Aorta (tissue), 5 donors: ENCODE measurements at regions not wholly inside any gene's neighbourhood (a gene's known extent, or its start where the extent isn't known, plus 50 kb on each side); places are given as distances from the start of the nearest gene placed in this dataset.

Source experiments
- ATAC-seq: fragments of 200-7000 bp; cut with Tn5 transposase; one replicate; pipeline ENCODE4 v1.9.1; 2022; ENCODE audit warnings: moderate library complexity; ENCODE audit not compliant: low FRiP score
- DNase-seq, 2 donors: peaks; one replicate each; pipeline ENCODE4 v3.0.0-alpha.2; 2020
- H3K27ac ChIP-seq, 2 donors: one replicate each; pipeline ENCODE4 v1.5.1; 2013; ENCODE audit warnings: low read length in 2 of 2, mild to moderate bottlenecking in 2 of 2, moderate library complexity in 2 of 2, control low read depth in 1 of 2, inconsistent platforms in 1 of 2, low read depth in 1 of 2
- H3K27me3 ChIP-seq, 2 donors: one replicate each; pipeline ENCODE4 v1.6.1; 2013; ENCODE audit warnings: control low read depth in 1 of 2, low read length in 1 of 2, mild to moderate bottlenecking in 1 of 2, moderate library complexity in 1 of 2; ENCODE audit not compliant: insufficient read depth in 2 of 2, control insufficient read depth in 1 of 2
- H3K36me3 ChIP-seq, 2 donors: one replicate each; pipeline ENCODE4 v1.6.1; 2013; ENCODE audit warnings: control low read depth in 1 of 2, low read length in 1 of 2, mild to moderate bottlenecking in 1 of 2; ENCODE audit not compliant: insufficient read depth in 2 of 2, control insufficient read depth in 1 of 2
- H3K4me1 ChIP-seq, 2 donors: one replicate each; pipeline ENCODE4 v1.6.1; 2013; ENCODE audit warnings: low read length in 2 of 2, control low read depth in 1 of 2, mild to moderate bottlenecking in 1 of 2, moderate library complexity in 1 of 2; ENCODE audit not compliant: insufficient read depth in 2 of 2, control insufficient read depth in 1 of 2
- H3K4me3 ChIP-seq, 2 donors: one replicate each; pipeline ENCODE4 v1.5.1; 2013; ENCODE audit warnings: low read length in 2 of 2, control low read depth in 1 of 2, mild to moderate bottlenecking in 1 of 2
- H3K9me3 ChIP-seq: one replicate; pipeline ENCODE4 v1.6.1; 2013; ENCODE audit warnings: mild to moderate bottlenecking, low read length; ENCODE audit not compliant: control insufficient read depth
- WGBS, 2 donors: extraction: QIAGEN DNeasy Blood & Tissue Kit; methylation state at CpG; one replicate each; pipeline ENCODE4 v1.1.7; 2013; 5-methylcytosine and 5-hydroxymethylcytosine counted together
- intact Hi-C, 2 donors: fragments of 100-400 bp; cut with DNase I; formaldehyde crosslinking; loops; one replicate each; pipeline versions ENCODE4 v1.14.2 to v1.15.0; 2022
- donor health status: healthy with polysubstance abuse.
- donor health status: Bipolar disorder and iron deficiency.
- donor health status: DM: no; HTN: no; CAD: no.
- donor health status: DM: no; HTN: no; CAD: no.
- donor health status: DM: yes; HTN: yes; CAD: no.

GRCh38 chr2:12335131-12335530, 381.6 kb upstream of the TRIB2 start:
- H3K9me3 ChIP-seq = no peaks in the 10 kb centered on the region
- no peaks in the 10 kb centered on the region for H3K27me3 ChIP-seq
- no peak overlapping the region for H3K27ac ChIP-seq
- whole genome bisulfite sequencing, 2 donors = 72 to 73% methylated on average over 6 of the region's 6 CpGs
- intact Hi-C loops = no loop called here
- no peak overlapping the region for H3K4me3 ChIP-seq
- no peaks in the 10 kb centered on the region for H3K36me3 ChIP-seq
- ATAC-seq = no peak
- no peak for DNase-seq
- H3K4me1 ChIP-seq = no peaks in the 10 kb centered on the region

DNA sequence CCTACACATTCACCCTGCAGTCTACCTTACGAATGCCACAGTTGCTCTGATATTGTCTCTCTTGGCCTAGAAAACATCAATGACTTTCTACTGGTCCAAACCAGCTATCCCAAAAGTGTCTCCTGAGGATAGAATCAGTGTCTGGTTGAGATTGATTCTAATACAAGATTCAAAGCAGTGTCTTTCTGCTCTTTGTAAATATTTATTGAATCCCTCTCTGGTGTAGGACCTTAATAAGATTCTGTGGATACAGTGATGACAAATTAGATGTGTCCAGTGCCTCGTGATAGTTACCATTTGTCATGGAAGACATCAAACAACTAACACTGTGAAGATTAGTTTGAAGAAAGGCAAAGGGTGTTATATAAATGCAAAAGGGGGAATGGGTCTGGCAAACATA, 380.7 kb upstream of the TRIB2 start:
- H3K36me3 ChIP-seq = no peaks in the 10 kb centered on the region
- H3K27ac ChIP-seq = no peak overlapping the region
- WGBS, 2 donors = 91 to 93% methylated on average over 2 of the region's 2 CpGs
- no peaks in the 10 kb centered on the region for H3K4me1 ChIP-seq
- no peak for ATAC-seq
- no peaks in the 10 kb centered on the region for H3K27me3 ChIP-seq
- DNase-seq = no peak
- no peaks in the 10 kb centered on the region for H3K9me3 ChIP-seq
- intact Hi-C loops = no loop called here
- H3K4me3 ChIP-seq = no peak overlapping the region

DNA sequence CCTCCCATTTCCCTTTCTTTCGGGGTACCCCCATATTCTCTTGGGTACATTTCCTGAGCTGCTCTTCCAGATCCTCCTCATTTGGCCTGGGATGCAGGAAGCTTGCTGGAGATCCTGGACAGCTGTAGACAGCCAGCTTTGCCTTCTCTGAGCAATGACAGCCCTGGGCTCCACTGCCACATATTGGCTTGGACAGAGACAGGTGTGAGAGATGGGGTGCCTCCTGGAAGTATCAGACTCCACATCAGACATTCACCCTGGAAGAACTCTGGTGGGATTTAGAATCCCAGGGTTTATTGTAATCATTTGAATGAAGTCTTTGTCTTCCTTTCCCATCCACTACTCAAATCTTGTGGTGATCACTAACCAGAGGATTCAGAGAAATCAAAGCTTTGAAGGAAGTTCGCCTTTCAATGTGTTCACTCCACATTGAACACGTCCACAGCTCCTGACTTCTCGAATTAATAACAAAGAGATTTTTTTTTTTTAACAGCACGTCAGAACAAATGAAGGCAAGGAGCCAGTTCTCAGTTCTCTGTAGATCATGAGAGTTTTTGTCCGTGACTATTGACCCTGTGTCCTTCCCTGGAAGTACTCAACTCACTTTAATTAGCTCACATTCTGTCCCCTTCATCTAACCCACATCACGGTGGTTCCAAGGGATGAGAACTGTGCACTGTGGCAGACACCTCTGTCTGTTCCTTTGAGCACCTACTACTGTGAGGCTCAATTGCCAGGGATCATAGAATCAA, 377.6 kb upstream of the TRIB2 start:
- H3K4me3 ChIP-seq = no peak overlapping the region
- H3K9me3 ChIP-seq = no peaks in the 10 kb centered on the region
- 88 to 90% methylated on average over 7 of the region's 7 CpGs for WGBS, 2 donors
- ATAC-seq (no peak), DNase-seq (no peak)
- H3K4me1 ChIP-seq = no peaks in the 10 kb centered on the region
- H3K27ac ChIP-seq = no peak overlapping the region
- intact Hi-C loops = no loop called here
- H3K36me3 ChIP-seq = no peaks in the 10 kb centered on the region
- no peaks in the 10 kb centered on the region for H3K27me3 ChIP-seq

GRCh38 chr2:12340164-12340563, 376.6 kb upstream of the TRIB2 start:
- Histone ChIP-seq H3K4me3 (no peak overlapping the region), H3K9me3 (no peaks in the 10 kb centered on the region), H3K36me3 (no peaks in the 10 kb centered on the region), H3K4me1 (no peaks in the 10 kb centered on the region), H3K27ac (no peak overlapping the region), H3K27me3 (no peaks in the 10 kb centered on the region)
- 64 to 67% methylated on average over 4 of the region's 4 CpGs for WGBS, 2 donors
- intact Hi-C loops = no loop called here
- no peak for DNase-seq
- no peak for ATAC-seq

DNA sequence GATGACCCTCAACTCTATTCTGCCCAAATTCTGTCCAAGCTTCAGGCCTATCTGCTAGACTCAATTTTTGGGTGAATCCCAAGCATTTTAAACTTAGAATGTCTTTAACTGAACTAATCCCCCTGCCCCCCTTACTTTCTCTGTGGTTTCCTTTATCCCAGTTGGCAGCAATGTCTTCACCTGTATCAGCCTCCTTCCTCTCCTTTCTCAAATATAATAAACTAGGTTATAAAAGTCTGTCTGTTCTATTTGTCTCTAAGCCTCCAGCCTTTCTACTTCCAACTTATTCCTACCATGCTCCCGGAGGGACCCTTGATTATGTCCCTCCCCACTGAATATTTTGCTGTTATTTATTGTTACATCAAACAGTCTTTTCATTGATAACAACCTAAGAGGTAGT, 375.5 kb upstream of the TRIB2 start:
- no peak for DNase-seq
- H3K27ac ChIP-seq = no peak overlapping the region
- no peak overlapping the region for H3K4me3 ChIP-seq
- intact Hi-C loops = no loop called here
- H3K27me3 ChIP-seq = no peaks in the 10 kb centered on the region
- 95% methylated on average over 1 of the region's 1 CpG for WGBS, 2 donors
- ATAC-seq = no peak
- H3K4me1 ChIP-seq = no peaks in the 10 kb centered on the region
- no peaks in the 10 kb centered on the region for H3K36me3 ChIP-seq
- no peaks in the 10 kb centered on the region for H3K9me3 ChIP-seq

DNA sequence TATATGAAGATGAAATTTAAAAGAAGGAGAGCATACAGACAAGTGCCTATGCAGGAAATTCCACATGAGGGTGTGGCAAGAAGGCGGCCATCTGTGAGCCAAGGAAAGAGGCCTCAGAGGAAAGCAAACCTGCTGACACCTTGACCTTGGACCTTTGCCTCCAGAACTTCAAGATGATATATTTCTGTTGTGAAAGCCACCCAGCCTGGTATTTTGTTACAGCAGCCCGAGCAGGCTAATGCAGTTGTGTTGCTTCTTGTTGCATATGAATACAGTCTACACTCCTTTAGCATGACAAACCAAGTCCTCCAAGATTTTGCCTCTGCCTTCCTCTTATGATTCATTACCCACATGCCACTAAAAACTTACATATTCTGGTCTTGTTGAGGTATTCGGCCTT, 374.8 kb upstream of the TRIB2 start:
- Histone ChIP-seq H3K4me1 (no peaks in the 10 kb centered on the region), H3K9me3 (no peaks in the 10 kb centered on the region), H3K27ac (no peak overlapping the region), H3K27me3 (no peaks in the 10 kb centered on the region), H3K36me3 (no peaks in the 10 kb centered on the region), H3K4me3 (no peak overlapping the region)
- 95 to 97% methylated on average over 3 of the region's 3 CpGs for WGBS, 2 donors
- intact Hi-C loops = no loop called here
- no peak for DNase-seq
- no peak for ATAC-seq

- 91 to 95% methylated on average over 5 of the region's 5 CpGs for WGBS, 2 donors
- no peaks in the 10 kb centered on the region for H3K36me3 ChIP-seq
- intact Hi-C loops = no loop called here
- no peak overlapping the region for H3K27ac ChIP-seq
- no peaks in the 10 kb centered on the region for H3K4me1 ChIP-seq
- DNase-seq (no peak), ATAC-seq (no peak)
- H3K4me3 ChIP-seq = no peak overlapping the region
- no peaks in the 10 kb centered on the region for H3K27me3 ChIP-seq
- no peaks in the 10 kb centered on the region for H3K9me3 ChIP-seq
Observed at GRCh38 chr2:12343141-12343540, 373.6 kb upstream of the TRIB2 start.

- intact Hi-C loops = no loop called here
Observed at GRCh38 chr2:12347066-12347493, 369.7 kb upstream of the TRIB2 start.

DNA sequence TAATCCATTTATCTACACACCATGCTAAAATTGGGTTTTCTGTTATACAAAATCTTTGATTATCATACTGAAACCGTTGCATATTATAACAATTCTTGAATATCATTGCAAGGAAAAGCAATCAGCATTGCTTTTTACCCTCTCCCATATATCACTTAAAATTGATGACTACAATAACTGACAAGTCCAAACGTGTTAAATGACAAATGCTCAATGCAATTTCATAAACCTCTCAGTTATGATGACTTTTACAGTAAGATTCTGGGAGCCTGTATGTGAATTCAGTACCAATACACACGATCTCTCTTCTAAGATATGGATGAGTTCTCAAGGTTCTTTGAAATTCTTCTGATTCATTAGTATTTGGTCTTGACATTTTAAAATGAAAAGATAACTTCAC, 368.5 kb upstream of the TRIB2 start:
- no peaks in the 10 kb centered on the region for H3K9me3 ChIP-seq
- H3K4me1 ChIP-seq = no peaks in the 10 kb centered on the region
- intact Hi-C loops = no loop called here
- 91 to 92% methylated on average over 3 of the region's 3 CpGs for whole genome bisulfite sequencing, 2 donors
- H3K4me3 ChIP-seq = no peak overlapping the region
- H3K27ac ChIP-seq = no peak overlapping the region
- DNase-seq (no peak), ATAC-seq (no peak)
- no peaks in the 10 kb centered on the region for H3K27me3 ChIP-seq
- no peaks in the 10 kb centered on the region for H3K36me3 ChIP-seq

More at GRCh38 chr2:12347066-12347493, 369.7 kb upstream of the TRIB2 start:
- WGBS, 2 donors = 59 to 61% methylated on average over 4 of the region's 4 CpGs
- Histone ChIP-seq H3K9me3 (no peaks in the 10 kb centered on the region), H3K4me3 (no peak overlapping the region), H3K27ac (no peak overlapping the region), H3K36me3 (no peaks in the 10 kb centered on the region), H3K27me3 (no peaks in the 10 kb centered on the region), H3K4me1 (no peaks in the 10 kb centered on the region)
- DNase-seq = no peak
- ATAC-seq = no peak
